CD4-positive, alpha-beta T cell treated with Interleukin-1 beta for 1 hour (primary cell): ENCODE measurements at regions not wholly inside any gene's neighbourhood (a gene's known extent, or its start where the extent isn't known, plus 50 kb on each side); places are given as distances from the start of the nearest gene placed in this dataset.

Experiments
- DNase-seq, 2 donors: peaks; one replicate each; pipeline ENCODE4 v3.0.0-alpha.2; 2020 to 2022

GRCh38 chr3:104549099-104549714 is 817.5 kb upstream of the ALCAM start:
- DNase-seq = no peak

GRCh38 chr3:104553121-104553520 is 813.6 kb upstream of the ALCAM start:
- DNase-seq = no peak

GRCh38 chr3:104554425-104554824 is 812.3 kb upstream of the ALCAM start:
- DNase-seq = no peak

GRCh38 chr3:104555728-104556127 is 811.0 kb upstream of the ALCAM start:
- DNase-seq = no peak

- DNase-seq = no peak
Observed at GRCh38 chr3:104556372-104557078, 810.2 kb upstream of the ALCAM start.

- no peak for DNase-seq
Observed at GRCh38 chr3:104561324-104561723, 805.4 kb upstream of the ALCAM start.

GRCh38 chr3:104564045-104564643 is 802.6 kb upstream of the ALCAM start:
- DNase-seq = peak; percentile 33 to 65

- DNase-seq = no peak
Observed at GRCh38 chr3:104566054-104566453, 800.7 kb upstream of the ALCAM start.

GRCh38 chr3:104575634-104576033 is 791.1 kb upstream of the ALCAM start:
- DNase-seq = no peak

GRCh38 chr3:104578558-104578957 is 788.2 kb upstream of the ALCAM start:
- DNase-seq = no peak

- no peak for DNase-seq
Observed at GRCh38 chr3:104582092-104582491, 784.6 kb upstream of the ALCAM start.

- no peak for DNase-seq
Observed at GRCh38 chr3:104584682-104585081, 782.0 kb upstream of the ALCAM start.

GRCh38 chr3:104586344-104586743 is 780.4 kb upstream of the ALCAM start:
- no peak for DNase-seq

- no peak for DNase-seq
Observed at GRCh38 chr3:104588442-104588841, 778.3 kb upstream of the ALCAM start.

- DNase-seq = no peak
Observed at GRCh38 chr3:104591776-104592175, 774.9 kb upstream of the ALCAM start.

- DNase-seq = no peak
Observed at GRCh38 chr3:104594491-104594890, 772.2 kb upstream of the ALCAM start.

- no peak for DNase-seq
Observed at GRCh38 chr3:104596054-104596453, 770.7 kb upstream of the ALCAM start.

- peak in 1 of 2 donors; percentile 24 for DNase-seq
Observed at GRCh38 chr3:104596551-104596950, 770.2 kb upstream of the ALCAM start.

GRCh38 chr3:104598848-104599511 is 767.7 kb upstream of the ALCAM start:
- DNase-seq = no peak

- no peak for DNase-seq
Observed at GRCh38 chr3:104604326-104605010, 762.2 kb upstream of the ALCAM start.

GRCh38 chr3:104606812-104607211 is 759.9 kb upstream of the ALCAM start:
- DNase-seq = no peak

- DNase-seq = no peak
Observed at GRCh38 chr3:104610730-104611652, 755.7 kb upstream of the ALCAM start.
